ENCODE measurements at regions not wholly inside any gene's neighbourhood (a gene's known extent, or its start where the extent isn't known, plus 50 kb on each side); places are given as distances from the start of the nearest gene placed in this dataset.

GRCh38 chr1:80566123-80566522 lies 1234.6 kb upstream of the ADGRL2 start:
- TF ChIP-seq, protein P1, sequence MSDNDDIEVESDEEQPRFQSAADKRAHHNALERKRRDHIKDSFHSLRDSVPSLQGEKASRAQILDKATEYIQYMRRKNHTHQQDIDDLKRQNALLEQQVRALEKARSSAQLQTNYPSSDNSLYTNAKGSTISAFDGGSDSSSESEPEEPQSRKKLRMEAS (IDR thresholded peaks at IDR 0.05), result no peak
- TF ChIP-seq, protein P2, sequence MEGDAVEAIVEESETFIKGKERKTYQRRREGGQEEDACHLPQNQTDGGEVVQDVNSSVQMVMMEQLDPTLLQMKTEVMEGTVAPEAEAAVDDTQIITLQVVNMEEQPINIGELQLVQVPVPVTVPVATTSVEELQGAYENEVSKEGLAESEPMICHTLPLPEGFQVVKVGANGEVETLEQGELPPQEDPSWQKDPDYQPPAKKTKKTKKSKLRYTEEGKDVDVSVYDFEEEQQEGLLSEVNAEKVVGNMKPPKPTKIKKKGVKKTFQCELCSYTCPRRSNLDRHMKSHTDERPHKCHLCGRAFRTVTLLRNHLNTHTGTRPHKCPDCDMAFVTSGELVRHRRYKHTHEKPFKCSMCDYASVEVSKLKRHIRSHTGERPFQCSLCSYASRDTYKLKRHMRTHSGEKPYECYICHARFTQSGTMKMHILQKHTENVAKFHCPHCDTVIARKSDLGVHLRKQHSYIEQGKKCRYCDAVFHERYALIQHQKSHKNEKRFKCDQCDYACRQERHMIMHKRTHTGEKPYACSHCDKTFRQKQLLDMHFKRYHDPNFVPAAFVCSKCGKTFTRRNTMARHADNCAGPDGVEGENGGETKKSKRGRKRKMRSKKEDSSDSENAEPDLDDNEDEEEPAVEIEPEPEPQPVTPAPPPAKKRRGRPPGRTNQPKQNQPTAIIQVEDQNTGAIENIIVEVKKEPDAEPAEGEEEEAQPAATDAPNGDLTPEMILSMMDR (IDR thresholded peaks at IDR 0.05; ENCODE audit: low read depth, low read length, missing input control), result no peak
- TF ChIP-seq ATF3 (IDR thresholded peaks at IDR 0.05) (no peak), FOXA1 (IDR thresholded peaks at IDR 0.05) (no peak), RXRA (IDR thresholded peaks at IDR 0.05) (no peak), EGR1 (IDR thresholded peaks at IDR 0.05; ENCODE audit: low read depth in 2 of 2) (no peak), TAF1 (conservative IDR thresholded peaks at IDR 0.05) (no peak), JUND (IDR thresholded peaks at IDR 0.05) (no peak), RAD21 (IDR thresholded peaks at IDR 0.05) (no peak), HNF4G (IDR thresholded peaks at IDR 0.05) (no peak), YY1 (IDR thresholded peaks at IDR 0.05) (no peak), NR2F2 (IDR thresholded peaks at IDR 0.05) (no peak), GABPA (IDR thresholded peaks at IDR 0.05 in 1 of 2, conservative IDR thresholded peaks at IDR 0.05 in 1 of 2) (no peak)

Data from liver (tissue), 3 donors.